Subcutaneous abdominal adipose tissue (tissue), 5 donors: ENCODE measurements at regions not wholly inside any gene's neighbourhood (a gene's known extent, or its start where the extent isn't known, plus 50 kb on each side); places are given as distances from the start of the nearest gene placed in this dataset.

Source experiments
- H3K27ac ChIP-seq: one replicate; pipeline ENCODE4 v1.7.0; 2013; ENCODE audit warnings: low read depth, mild to moderate bottlenecking, inconsistent platforms, low read length, moderate library complexity
- H3K27me3 ChIP-seq, 5 donors: one replicate each; pipeline ENCODE4 v1.7.0; 2013; ENCODE audit warnings: low read length in 5 of 5, inconsistent platforms in 1 of 5; ENCODE audit not compliant: control insufficient read depth in 5 of 5, insufficient read depth in 4 of 5
- H3K36me3 ChIP-seq, 5 donors: one replicate each; pipeline ENCODE4 v1.7.0; 2013; ENCODE audit warnings: low read length in 5 of 5; ENCODE audit not compliant: control insufficient read depth in 5 of 5, insufficient read depth in 5 of 5
- H3K4me1 ChIP-seq, 5 donors: one replicate each; pipeline ENCODE4 v1.7.0; 2013; ENCODE audit warnings: low read length in 5 of 5, mild to moderate bottlenecking in 3 of 5, moderate library complexity in 1 of 5; ENCODE audit not compliant: control insufficient read depth in 5 of 5, insufficient read depth in 5 of 5
- H3K4me3 ChIP-seq, 5 donors: one replicate each; pipeline ENCODE4 v1.7.0; 2013; ENCODE audit warnings: low read length in 5 of 5, low read depth in 1 of 5
- H3K9ac ChIP-seq, 5 donors: one replicate each; pipeline ENCODE4 v1.7.0; 2013; ENCODE audit warnings: low read length in 5 of 5, mild to moderate bottlenecking in 4 of 5, moderate library complexity in 3 of 5
- H3K9me3 ChIP-seq, 5 donors: one replicate each; pipeline ENCODE4 v1.7.0; 2013; ENCODE audit warnings: low read length in 5 of 5; ENCODE audit not compliant: control insufficient read depth in 5 of 5
- donor health status: healthy.
- donor health status: healthy.
- donor health status: healthy.
- donor health status: healthy.
- donor health status: healthy.

DNA sequence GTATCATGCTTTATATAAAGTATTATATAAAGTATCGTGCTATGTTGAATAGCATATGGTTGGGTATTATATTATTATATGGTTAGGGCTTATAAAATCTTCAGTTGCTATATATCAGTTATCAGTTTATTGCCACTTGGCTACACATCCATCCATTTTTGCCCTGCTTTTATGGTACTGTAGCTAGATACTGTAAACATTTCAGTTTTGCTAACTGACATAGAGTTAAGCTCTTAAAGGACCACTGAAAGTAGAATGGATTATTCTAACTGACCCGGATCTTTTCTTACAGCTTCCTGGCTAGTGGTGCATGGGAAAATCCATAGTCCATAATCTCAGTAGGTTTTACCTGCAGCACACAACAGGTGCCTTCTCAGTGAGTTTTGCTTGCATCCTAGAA, 405.3 kb upstream of the LUZP2 start:
- H3K4me1 ChIP-seq: no peaks in the 10 kb centered on the region
- H3K9ac ChIP-seq: no peak overlapping the region
- no peak overlapping the region for H3K27ac ChIP-seq

DNA sequence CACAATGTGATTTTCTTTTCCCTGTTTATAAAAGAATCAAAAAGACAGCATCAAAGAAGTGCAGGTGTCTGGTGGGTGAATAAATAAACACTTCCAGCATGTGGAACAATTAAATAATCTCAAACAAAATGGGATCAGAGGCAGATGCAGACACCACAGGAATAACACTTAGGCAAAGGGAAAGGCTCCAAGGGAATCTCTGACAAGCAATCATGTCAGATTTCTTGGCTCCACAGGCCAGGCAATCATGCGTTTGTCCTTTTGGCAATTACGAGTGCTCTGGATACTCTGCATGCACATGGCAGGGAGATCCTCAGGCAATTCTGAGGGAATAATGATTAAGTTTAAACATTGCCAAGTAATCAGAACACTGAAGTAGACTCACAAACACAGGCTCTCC, 403.5 kb upstream of the LUZP2 start:
- no peaks in the 10 kb centered on the region for H3K9me3 ChIP-seq
- no peak overlapping the region for H3K27ac ChIP-seq
- no peaks in the 10 kb centered on the region for H3K27me3 ChIP-seq
- H3K36me3 ChIP-seq: no peaks in the 10 kb centered on the region
- H3K4me3 ChIP-seq: no peak overlapping the region
- H3K4me1 ChIP-seq: no peaks in the 10 kb centered on the region
- H3K9ac ChIP-seq: no peak overlapping the region

More for the DNA sequence above, 405.3 kb upstream of the LUZP2 start:
- Histone ChIP-seq H3K27me3 (no peaks in the 10 kb centered on the region), H3K4me3 (no peak overlapping the region), H3K36me3 (no peaks in the 10 kb centered on the region), H3K9me3 (no peaks in the 10 kb centered on the region)

DNA sequence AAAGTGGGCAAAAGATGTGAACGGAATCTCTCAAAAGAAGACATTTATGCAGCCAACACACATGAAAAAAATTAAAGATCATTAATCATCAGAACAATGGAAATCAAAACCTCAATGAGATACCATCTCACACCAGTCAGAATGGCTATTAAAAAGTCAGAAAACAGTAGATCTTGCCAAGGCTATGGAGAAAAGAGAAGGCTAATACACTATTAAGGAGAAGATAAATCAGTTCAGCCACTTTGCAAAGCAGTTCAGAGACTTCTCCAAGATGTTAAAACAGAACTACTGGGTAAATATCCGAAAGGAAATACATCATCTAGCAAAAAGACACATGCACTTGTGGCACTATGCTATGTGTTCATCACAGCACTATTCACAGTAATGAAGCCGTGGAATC, 388.2 kb upstream of the LUZP2 start:
- no peaks in the 10 kb centered on the region for H3K36me3 ChIP-seq
- no peaks in the 10 kb centered on the region for H3K4me1 ChIP-seq
- peaks cover 2 to 20% (median 17%) of the 10 kb centered on the region in 5 donors for H3K9me3 ChIP-seq
- no peak overlapping the region for H3K9ac ChIP-seq
- H3K4me3 ChIP-seq: no peak overlapping the region
- H3K27ac ChIP-seq: no peak overlapping the region
- no peaks in the 10 kb centered on the region for H3K27me3 ChIP-seq

DNA sequence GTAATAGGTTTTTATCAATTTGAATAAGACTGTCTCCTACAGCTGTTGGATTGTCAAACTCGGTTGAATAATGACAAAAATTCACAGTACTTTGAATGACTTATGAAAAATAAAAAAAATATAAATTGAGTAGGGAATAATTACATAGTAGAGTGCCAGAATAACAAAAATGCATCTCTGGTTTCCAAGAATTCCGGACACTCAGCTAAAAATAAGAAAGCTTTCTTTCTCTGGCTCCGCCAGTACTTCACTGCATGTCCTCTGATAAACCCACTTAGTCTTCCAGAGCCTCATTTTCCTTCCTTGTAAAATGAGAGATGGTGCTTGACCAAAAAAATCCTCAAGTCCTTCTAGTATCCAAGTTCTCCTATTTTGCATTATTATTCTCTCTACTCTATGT, 374.6 kb upstream of the LUZP2 start:
- no peaks in the 10 kb centered on the region for H3K27me3 ChIP-seq
- no peaks in the 10 kb centered on the region for H3K4me1 ChIP-seq
- H3K4me3 ChIP-seq: no peak overlapping the region
- H3K9ac ChIP-seq: no peak overlapping the region
- H3K9me3 ChIP-seq: no peaks in the 10 kb centered on the region
- H3K36me3 ChIP-seq: no peaks in the 10 kb centered on the region
- no peak overlapping the region for H3K27ac ChIP-seq

DNA sequence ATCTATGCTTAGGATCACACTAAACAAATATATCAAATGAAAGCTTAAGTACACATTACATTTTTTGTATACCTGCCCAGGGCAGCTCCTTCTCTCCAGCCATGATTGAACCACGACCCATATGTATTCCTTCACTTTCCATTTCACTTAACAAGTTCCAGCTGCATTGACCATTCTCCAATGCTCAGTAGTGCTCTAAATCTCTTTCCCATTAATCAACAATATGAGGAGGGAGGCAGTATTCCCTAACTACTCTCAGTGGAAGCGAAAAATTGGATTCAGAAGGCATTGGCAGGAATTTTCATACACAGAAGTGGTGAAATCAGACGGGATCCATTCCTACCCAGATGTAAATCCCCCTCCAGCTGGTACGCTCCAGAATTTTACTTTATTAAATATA, 372.0 kb upstream of the LUZP2 start:
- Histone ChIP-seq H3K4me1 (no peaks in the 10 kb centered on the region), H3K27ac (no peak overlapping the region), H3K36me3 (no peaks in the 10 kb centered on the region), H3K4me3 (no peak overlapping the region), H3K27me3 (no peaks in the 10 kb centered on the region), H3K9me3 (no peaks in the 10 kb centered on the region), H3K9ac (no peak overlapping the region)

DNA sequence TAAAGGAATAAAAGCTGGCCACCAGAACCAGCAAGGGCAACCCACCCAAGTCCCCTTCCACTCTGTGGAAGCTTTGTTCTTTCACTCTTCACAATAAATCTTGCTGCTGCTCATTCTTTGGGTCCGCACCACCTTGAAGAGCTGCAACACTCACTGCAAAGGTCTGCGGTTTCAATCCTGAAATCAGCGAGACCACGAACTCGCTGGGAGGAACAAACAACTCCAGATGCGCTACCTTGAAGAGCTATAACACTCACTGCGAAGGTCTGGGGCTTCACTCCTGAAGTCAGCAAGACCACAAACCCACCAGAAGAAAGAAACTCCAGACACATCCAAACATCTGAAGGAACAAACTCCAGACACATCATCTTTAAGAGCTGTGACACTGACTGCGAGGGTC, 365.2 kb upstream of the LUZP2 start:
- no peaks in the 10 kb centered on the region for H3K4me1 ChIP-seq
- no peaks in the 10 kb centered on the region for H3K9me3 ChIP-seq
- H3K27me3 ChIP-seq: no peaks in the 10 kb centered on the region
- H3K36me3 ChIP-seq: no peaks in the 10 kb centered on the region
- H3K9ac ChIP-seq: no peak overlapping the region
- no peak overlapping the region for H3K27ac ChIP-seq
- H3K4me3 ChIP-seq: no peak overlapping the region

DNA sequence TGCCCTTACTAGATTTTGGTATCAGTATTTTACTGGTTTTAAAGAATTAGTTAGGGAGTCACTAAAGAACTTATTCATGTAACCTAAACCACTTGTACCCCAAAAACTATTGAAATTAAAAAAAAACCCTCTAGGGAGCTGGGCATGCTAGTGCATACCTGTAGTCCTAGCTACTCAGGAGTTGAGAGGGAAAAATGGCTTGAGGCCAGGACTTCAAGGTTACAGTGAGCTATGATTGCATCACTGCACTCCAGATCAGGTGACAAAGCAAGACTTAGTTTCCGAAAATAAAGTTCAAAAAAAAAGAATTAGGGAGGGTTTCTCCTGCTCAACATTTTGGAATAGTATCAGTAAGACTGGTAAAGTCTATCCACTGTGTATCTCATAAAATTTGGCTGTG, 364.4 kb upstream of the LUZP2 start:
- Histone ChIP-seq H3K9me3 (no peaks in the 10 kb centered on the region), H3K27ac (no peak overlapping the region), H3K36me3 (no peaks in the 10 kb centered on the region), H3K27me3 (no peaks in the 10 kb centered on the region), H3K4me1 (no peaks in the 10 kb centered on the region), H3K4me3 (no peak overlapping the region), H3K9ac (no peak overlapping the region)

DNA sequence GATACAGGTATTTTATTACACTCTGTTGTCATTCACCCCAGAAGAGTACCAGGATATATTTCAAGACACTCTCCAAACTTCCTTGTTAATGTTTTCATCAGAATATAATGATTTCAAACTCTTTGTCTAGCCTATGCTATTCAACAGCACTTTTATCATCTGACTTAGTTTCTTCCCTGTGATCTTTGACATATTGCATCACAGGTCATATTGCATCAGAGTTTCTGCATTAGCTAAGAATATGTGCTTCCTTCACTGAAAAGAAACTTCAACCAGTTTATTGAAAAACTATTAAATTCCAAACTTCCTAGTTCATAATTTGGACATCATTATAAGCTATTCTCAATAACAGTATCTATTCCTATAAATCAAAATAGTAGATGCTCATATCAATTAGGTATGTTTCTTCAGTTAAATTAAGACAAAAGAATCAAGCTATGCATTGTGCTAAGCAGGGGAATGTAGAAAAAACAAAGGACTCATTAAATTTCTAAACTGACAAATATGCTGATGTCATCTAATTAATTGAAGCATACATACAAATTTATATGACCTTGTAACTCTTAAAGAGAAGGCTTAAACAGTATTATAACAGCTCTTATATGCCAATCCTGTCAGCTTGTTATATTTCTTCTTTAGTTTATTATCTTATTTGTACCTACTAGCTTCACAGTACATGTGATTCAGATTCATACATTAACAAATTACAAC, 361.8 kb upstream of the LUZP2 start:
- no peaks in the 10 kb centered on the region for H3K27me3 ChIP-seq
- no peak overlapping the region for H3K27ac ChIP-seq
- no peak overlapping the region for H3K9ac ChIP-seq
- H3K9me3 ChIP-seq: no peaks in the 10 kb centered on the region
- no peaks in the 10 kb centered on the region for H3K36me3 ChIP-seq
- no peak overlapping the region for H3K4me3 ChIP-seq
- no peaks in the 10 kb centered on the region for H3K4me1 ChIP-seq

DNA sequence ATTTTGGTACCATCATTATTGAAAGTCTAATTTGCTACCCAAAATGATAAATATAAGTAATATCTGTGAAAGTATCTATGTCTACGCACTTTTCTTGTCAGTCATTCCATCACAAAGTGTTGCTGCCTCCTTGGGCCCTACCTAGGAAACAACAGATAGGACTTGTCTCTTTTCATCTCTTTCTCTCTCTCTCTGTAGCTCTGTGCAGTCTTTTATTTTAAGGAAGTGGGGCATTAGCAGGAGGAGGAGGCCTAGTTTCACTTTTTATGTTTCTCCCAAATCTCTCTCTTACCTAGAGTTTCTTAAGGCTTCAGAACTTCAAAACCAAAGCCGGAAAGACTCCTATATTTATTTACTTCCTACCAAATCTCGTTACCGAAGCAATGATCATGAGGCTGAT, 354.8 kb upstream of the LUZP2 start:
- Histone ChIP-seq H3K4me3 (no peak overlapping the region), H3K27me3 (no peaks in the 10 kb centered on the region), H3K9me3 (no peaks in the 10 kb centered on the region), H3K4me1 (no peaks in the 10 kb centered on the region), H3K9ac (no peak overlapping the region), H3K27ac (no peak overlapping the region), H3K36me3 (no peaks in the 10 kb centered on the region)

DNA sequence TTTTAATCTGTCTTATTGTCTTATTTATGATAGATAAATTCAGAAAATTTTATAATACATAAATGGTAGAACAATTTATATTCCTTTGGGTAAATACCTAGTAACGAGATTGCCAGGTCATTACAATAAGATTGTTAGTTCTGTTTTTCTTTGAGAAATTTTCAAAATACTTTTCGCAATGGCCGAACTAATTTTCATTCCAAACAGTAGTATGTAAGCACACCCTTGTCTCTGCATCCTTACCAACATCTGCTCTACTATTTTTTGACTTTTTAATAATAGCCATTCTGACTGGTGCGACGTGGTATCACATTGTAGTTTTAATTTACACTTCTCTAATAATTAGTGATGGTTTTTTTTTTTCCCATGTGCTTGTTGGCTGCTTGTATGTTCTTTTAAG, 351.4 kb upstream of the LUZP2 start:
- no peaks in the 10 kb centered on the region for H3K27me3 ChIP-seq
- H3K4me3 ChIP-seq: no peak overlapping the region
- H3K9me3 ChIP-seq: peaks cover 0 to 3% (median 0%) of the 10 kb centered on the region in 5 donors
- no peak overlapping the region for H3K27ac ChIP-seq
- no peaks in the 10 kb centered on the region for H3K4me1 ChIP-seq
- no peak overlapping the region for H3K9ac ChIP-seq
- no peaks in the 10 kb centered on the region for H3K36me3 ChIP-seq

DNA sequence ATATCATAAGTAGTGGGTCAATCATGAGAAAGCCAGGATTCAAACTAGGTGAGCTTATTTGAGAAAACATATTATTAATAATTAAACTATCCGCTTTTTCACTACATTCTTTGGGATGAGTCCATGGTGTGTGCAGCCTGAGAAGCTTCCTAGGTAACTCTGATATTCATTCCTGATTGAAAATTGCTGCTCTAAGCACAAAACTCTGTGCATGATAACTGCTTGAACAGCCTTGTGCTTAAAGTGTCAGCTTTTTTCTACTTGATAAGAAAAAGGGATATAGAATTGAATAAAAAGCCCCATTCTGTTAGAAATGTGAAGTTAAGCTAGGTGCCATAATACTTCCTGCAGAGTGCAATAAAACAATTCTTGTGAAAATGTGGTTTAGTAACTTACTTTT, 343.5 kb upstream of the LUZP2 start:
- Histone ChIP-seq H3K9me3 (peaks cover 0 to 3% (median 0%) of the 10 kb centered on the region in 5 donors), H3K4me3 (no peak overlapping the region), H3K9ac (no peak overlapping the region), H3K27ac (no peak overlapping the region), H3K27me3 (no peaks in the 10 kb centered on the region), H3K36me3 (no peaks in the 10 kb centered on the region), H3K4me1 (no peaks in the 10 kb centered on the region)
